Endothelial cell of umbilical vein (primary cell): ENCODE measurements at regions not wholly inside any gene's neighbourhood (a gene's known extent, or its start where the extent isn't known, plus 50 kb on each side); places are given as distances from the start of the nearest gene placed in this dataset.

Experiments used
- POLR2A ChIP-seq: IDR thresholded peaks from 2 replicates; pipeline ENCODE4 v1.6.1; 2012; ENCODE audit warnings: low read depth, mild to moderate bottlenecking, control low read depth, low read length
- POLR2AphosphoS5 ChIP-seq: IDR thresholded peaks from 2 replicates; pipeline ENCODE4 v1.6.1; 2012; ENCODE audit warnings: low read depth, mild to moderate bottlenecking, control low read depth, low read length, moderate library complexity; ENCODE audit not compliant: insufficient read depth
- TF ChIP-seq, protein P1 (sequence below), 2 donors: IDR thresholded peaks; 1 replicate in 1 of 2; 2 replicates in 1 of 2; pipeline ENCODE4 v1.5.1; 2011; ENCODE audit warnings: low read length in 2 of 2, mild to moderate bottlenecking in 2 of 2, moderate library complexity in 2 of 2, control low read depth in 1 of 2, inconsistent platforms in 1 of 2, low read depth in 1 of 2; ENCODE audit not compliant: insufficient read depth in 1 of 2; ENCODE audit errors: extremely low read depth in 1 of 2

DNA sequence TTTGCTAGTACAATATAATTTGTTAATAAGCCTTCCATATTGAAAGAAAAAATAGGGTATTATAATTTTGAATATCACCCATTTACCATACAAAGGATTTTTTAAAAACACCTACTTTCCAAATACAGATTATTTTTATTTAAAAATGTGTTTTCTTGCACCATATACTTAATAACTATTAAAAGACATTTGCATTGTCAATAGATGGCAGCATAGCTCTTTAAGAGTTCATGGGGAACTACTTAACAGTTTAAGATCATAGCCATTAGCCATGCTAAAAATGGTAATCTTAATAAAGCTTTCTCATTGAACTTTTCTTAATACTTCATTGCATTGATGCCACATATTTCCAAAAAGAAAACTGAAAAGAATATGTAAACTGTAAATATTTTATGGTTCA lies 1995.9 kb downstream of the C4orf33 start:
- TF ChIP-seq, protein P1, sequence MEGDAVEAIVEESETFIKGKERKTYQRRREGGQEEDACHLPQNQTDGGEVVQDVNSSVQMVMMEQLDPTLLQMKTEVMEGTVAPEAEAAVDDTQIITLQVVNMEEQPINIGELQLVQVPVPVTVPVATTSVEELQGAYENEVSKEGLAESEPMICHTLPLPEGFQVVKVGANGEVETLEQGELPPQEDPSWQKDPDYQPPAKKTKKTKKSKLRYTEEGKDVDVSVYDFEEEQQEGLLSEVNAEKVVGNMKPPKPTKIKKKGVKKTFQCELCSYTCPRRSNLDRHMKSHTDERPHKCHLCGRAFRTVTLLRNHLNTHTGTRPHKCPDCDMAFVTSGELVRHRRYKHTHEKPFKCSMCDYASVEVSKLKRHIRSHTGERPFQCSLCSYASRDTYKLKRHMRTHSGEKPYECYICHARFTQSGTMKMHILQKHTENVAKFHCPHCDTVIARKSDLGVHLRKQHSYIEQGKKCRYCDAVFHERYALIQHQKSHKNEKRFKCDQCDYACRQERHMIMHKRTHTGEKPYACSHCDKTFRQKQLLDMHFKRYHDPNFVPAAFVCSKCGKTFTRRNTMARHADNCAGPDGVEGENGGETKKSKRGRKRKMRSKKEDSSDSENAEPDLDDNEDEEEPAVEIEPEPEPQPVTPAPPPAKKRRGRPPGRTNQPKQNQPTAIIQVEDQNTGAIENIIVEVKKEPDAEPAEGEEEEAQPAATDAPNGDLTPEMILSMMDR (IDR thresholded peaks at IDR 0.05; ENCODE audit: extremely low read depth in 1 of 2, insufficient read depth in 1 of 2, low read depth in 1 of 2, low read length in 2 of 2): no peak
- TF ChIP-seq POLR2A: no peak
- no peak for TF ChIP-seq POLR2AphosphoS5
